GM23248 (cell line): ENCODE measurements at regions not wholly inside any gene's neighbourhood (a gene's known extent, or its start where the extent isn't known, plus 50 kb on each side); places are given as distances from the start of the nearest gene placed in this dataset.

Experiments used
- EZH2 ChIP-seq: fragments of 200-600 bp; sonication (generic); IDR thresholded peaks from 2 replicates; pipeline ENCODE4 v1.6.1; 2018; ENCODE audit warnings: antibody characterized with exemption, mild to moderate bottlenecking; ENCODE audit not compliant: insufficient read depth, poor library complexity, severe bottlenecking
- EZH2phosphoT487 ChIP-seq: fragments of 200-600 bp; sonication (generic); IDR thresholded peaks from 2 replicates; pipeline ENCODE4 v1.6.1; 2018; ENCODE audit warnings: antibody characterized with exemption, moderate library complexity, mild to moderate bottlenecking, low read depth; ENCODE audit not compliant: insufficient read depth

DNA sequence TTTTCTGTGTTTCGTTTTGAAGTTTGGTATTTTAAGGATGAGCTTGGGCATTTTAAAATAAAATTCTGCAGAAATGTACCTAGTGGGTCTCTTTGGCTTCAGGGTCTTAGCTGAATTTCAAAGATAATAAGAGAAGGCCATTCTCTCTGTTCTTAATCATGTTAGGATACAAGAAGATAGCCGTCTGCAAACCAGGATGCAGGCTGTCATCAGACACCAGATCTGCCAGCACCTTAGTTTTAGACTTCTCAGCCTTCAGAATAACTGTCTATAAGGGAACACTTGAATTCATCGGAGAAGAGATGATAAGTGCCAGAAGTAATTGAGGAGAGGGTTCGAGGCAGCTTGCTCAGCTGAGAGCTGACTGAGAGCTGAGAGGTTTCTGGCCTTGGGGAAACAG, 202.1 kb downstream of the REEP3 start:
- TF ChIP-seq EZH2: no peak
- no peak for TF ChIP-seq EZH2phosphoT487
